Peyer's patch (tissue), 4 donors: ENCODE measurements at regions not wholly inside any gene's neighbourhood (a gene's known extent, or its start where the extent isn't known, plus 50 kb on each side); places are given as distances from the start of the nearest gene placed in this dataset.

Source experiments
- POLR2A ChIP-seq, 2 donors: fragments of 450-650 bp; IDR thresholded peaks; one replicate each; pipeline ENCODE4 v1.5.1; 2017; ENCODE audit warnings: antibody characterized with exemption in 2 of 2, mild to moderate bottlenecking in 2 of 2, moderate library complexity in 2 of 2
- TF ChIP-seq, protein P1 (sequence below), 6 experiments: fragments of 450-650 bp in 4 of 6; fragments of 200-600 bp in 2 of 6; sonication (generic) in 1 of 6; IDR thresholded peaks; one replicate each; pipeline ENCODE4 v1.5.1; 2017 to 2019; ENCODE audit warnings: antibody characterized with exemption in 6 of 6, mild to moderate bottlenecking in 3 of 6, moderate library complexity in 1 of 6

DNA sequence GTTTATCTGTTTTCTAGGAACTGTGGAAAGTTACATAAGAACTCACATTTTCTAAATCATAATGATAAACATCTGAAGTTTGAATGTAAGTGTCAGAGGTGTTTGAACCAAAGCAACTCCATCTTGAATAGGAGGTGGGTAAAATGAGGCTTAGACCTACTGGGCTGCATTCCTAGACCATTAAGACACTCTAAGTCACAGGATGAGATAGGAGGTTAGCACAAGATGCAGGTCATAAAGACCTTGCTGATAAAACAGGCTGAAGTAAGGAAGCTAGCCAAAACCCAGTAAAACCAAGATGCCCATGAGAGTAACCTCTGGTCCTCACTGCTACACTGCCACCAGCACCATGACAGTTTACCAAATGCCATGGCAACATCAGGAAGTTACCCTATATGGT lies 297.7 kb upstream of the POU5F2 start:
- TF ChIP-seq, protein P1, sequence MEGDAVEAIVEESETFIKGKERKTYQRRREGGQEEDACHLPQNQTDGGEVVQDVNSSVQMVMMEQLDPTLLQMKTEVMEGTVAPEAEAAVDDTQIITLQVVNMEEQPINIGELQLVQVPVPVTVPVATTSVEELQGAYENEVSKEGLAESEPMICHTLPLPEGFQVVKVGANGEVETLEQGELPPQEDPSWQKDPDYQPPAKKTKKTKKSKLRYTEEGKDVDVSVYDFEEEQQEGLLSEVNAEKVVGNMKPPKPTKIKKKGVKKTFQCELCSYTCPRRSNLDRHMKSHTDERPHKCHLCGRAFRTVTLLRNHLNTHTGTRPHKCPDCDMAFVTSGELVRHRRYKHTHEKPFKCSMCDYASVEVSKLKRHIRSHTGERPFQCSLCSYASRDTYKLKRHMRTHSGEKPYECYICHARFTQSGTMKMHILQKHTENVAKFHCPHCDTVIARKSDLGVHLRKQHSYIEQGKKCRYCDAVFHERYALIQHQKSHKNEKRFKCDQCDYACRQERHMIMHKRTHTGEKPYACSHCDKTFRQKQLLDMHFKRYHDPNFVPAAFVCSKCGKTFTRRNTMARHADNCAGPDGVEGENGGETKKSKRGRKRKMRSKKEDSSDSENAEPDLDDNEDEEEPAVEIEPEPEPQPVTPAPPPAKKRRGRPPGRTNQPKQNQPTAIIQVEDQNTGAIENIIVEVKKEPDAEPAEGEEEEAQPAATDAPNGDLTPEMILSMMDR (IDR thresholded peaks at IDR 0.05), result no peak
- no peak for TF ChIP-seq POLR2A (IDR thresholded peaks at IDR 0.05)
